B cell (primary cell): ENCODE measurements at regions not wholly inside any gene's neighbourhood (a gene's known extent, or its start where the extent isn't known, plus 50 kb on each side); places are given as distances from the start of the nearest gene placed in this dataset.

Experiments used
- ATAC-seq: fragments of 200-7000 bp; cut with Tn5 transposase; one replicate; pipeline ENCODE4 v1.10.0; 2021; ENCODE audit warnings: low read depth, mild to moderate bottlenecking, moderate number of reproducible peaks, moderate library complexity
- CTCF ChIA-PET: fragments of 350-600 bp; sonication (Branson Sonifier 250); formaldehyde crosslinking; loops from one replicate; lab custom pipeline; 2021; ENCODE audit warnings: antibody characterized with exemption, inconsistent platforms; lab: Charles Lee
- POLR2A ChIA-PET: fragments of 350-600 bp; sonication (Branson Sonifier 250); formaldehyde crosslinking; loops from one replicate; lab custom pipeline; 2021; ENCODE audit warnings: antibody characterized with exemption; lab: Charles Lee
- DNase-seq: peaks from one replicate; pipeline ENCODE4 v3.0.0; 2013
- H2AFZ ChIP-seq: 2 replicates; pipeline ENCODE4 v1.6.1; 2012; ENCODE audit warnings: mild to moderate bottlenecking, low read depth, low read length; ENCODE audit not compliant: insufficient read depth, poor library complexity, severe bottlenecking
- H3K27ac ChIP-seq, 2 donors: 1 replicate in 1 of 2; 2 replicates in 1 of 2; pipeline ENCODE4 v1.5.1; 2012 to 2013; ENCODE audit warnings: low read length in 2 of 2, mild to moderate bottlenecking in 2 of 2, moderate library complexity in 1 of 2
- H3K27me3 ChIP-seq, 4 experiments: fragments of 200-600 bp in 1 of 4; sonication (generic) in 1 of 4; replicated peaks in 1 of 4; 1 replicate in 2 of 4; 2 replicates in 2 of 4; pipeline versions ENCODE4 v1.6.1 to v1.7.0; 2013 to 2016; ENCODE audit warnings: low read length in 3 of 4, mild to moderate bottlenecking in 2 of 4, mixed read lengths in 1 of 4, moderate library complexity in 1 of 4; ENCODE audit not compliant: insufficient read depth in 4 of 4, control insufficient read depth in 3 of 4; ENCODE audit errors: control extremely low read depth in 1 of 4
- H3K36me3 ChIP-seq, 2 experiments: replicated peaks in 1 of 2; 1 replicate in 1 of 2; 2 replicates in 1 of 2; pipeline versions ENCODE4 v1.6.1 to v1.7.1; 2013; ENCODE audit warnings: low read length in 1 of 2; ENCODE audit not compliant: insufficient read depth in 2 of 2, control insufficient read depth in 1 of 2; ENCODE audit errors: control extremely low read depth in 1 of 2, extremely low read depth in 1 of 2
- H3K4me1 ChIP-seq, 2 donors: fragments of 200-600 bp in 1 of 2; sonication (generic) in 1 of 2; 1 replicate in 1 of 2; 2 replicates in 1 of 2; pipeline versions ENCODE4 v1.5.1 to v1.6.1; 2013 to 2017; ENCODE audit warnings: low read length in 2 of 2; ENCODE audit not compliant: control insufficient read depth in 2 of 2, insufficient read depth in 2 of 2
- H3K4me2 ChIP-seq: replicated peaks from 2 replicates; pipeline ENCODE3; 2012; ENCODE audit warnings: mild to moderate bottlenecking, low read depth, low read length; ENCODE audit not compliant: poor library complexity, severe bottlenecking
- H3K4me3 ChIP-seq, 5 experiments: fragments of 200-600 bp in 1 of 5; sonication (generic) in 1 of 5; 1 replicate in 3 of 5; 2 replicates in 2 of 5; pipeline versions ENCODE4 v1.5.1 to v1.7.0; 2011 to 2016; ENCODE audit warnings: low read length in 4 of 5, mild to moderate bottlenecking in 4 of 5, low read depth in 2 of 5, control low read depth in 1 of 5, moderate library complexity in 1 of 5; ENCODE audit not compliant: insufficient read depth in 1 of 5; ENCODE audit errors: control extremely low read depth in 1 of 5, extremely low read depth in 1 of 5
- H3K79me2 ChIP-seq: fragments of 200-600 bp; sonication (generic); one replicate; pipeline ENCODE4 v1.6.0; 2016; ENCODE audit warnings: low read length; ENCODE audit not compliant: control insufficient read depth, insufficient read depth
- H3K9ac ChIP-seq: fragments of 200-600 bp; sonication (generic); 2 replicates; pipeline ENCODE4 v1.6.1; 2017; ENCODE audit warnings: mild to moderate bottlenecking, low read length, moderate library complexity
- H3K9me3 ChIP-seq, 3 donors: one replicate each; pipeline versions ENCODE4 v1.6.1 to v1.7.1; 2013; ENCODE audit warnings: low read length in 2 of 3; ENCODE audit not compliant: control insufficient read depth in 2 of 3, insufficient read depth in 1 of 3; ENCODE audit errors: control extremely low read depth in 1 of 3
- H4K20me1 ChIP-seq: 2 replicates; pipeline ENCODE4 v1.6.0; 2012; ENCODE audit warnings: mild to moderate bottlenecking, low read length; ENCODE audit not compliant: insufficient read depth, control insufficient read depth, poor library complexity, severe bottlenecking
- H3K27ac Mint-ChIP-seq: one replicate; pipeline ENCODE4 v1.8.0; 2021; ENCODE audit warnings: mixed read lengths
- H3K27me3 Mint-ChIP-seq: one replicate; pipeline ENCODE4 v1.8.0; 2021; ENCODE audit warnings: mixed read lengths
- H3K4me1 Mint-ChIP-seq: one replicate; pipeline ENCODE4 v1.8.0; 2021; ENCODE audit warnings: mixed read lengths
- H3K4me3 Mint-ChIP-seq: one replicate; pipeline ENCODE4 v1.8.0; 2021; ENCODE audit warnings: mixed read lengths
- H3K9me3 Mint-ChIP-seq: one replicate; pipeline ENCODE4 v1.8.0; 2022; ENCODE audit warnings: mixed read lengths; ENCODE audit not compliant: insufficient read depth
- EZH2 ChIP-seq: IDR thresholded peaks from 2 replicates; pipeline ENCODE4 v1.6.1; 2012; ENCODE audit warnings: borderline replicate concordance, low read depth, mild to moderate bottlenecking, moderate library complexity, low read length; ENCODE audit not compliant: insufficient read depth, poor library complexity, severe bottlenecking
- WGBS: methylation state at CpG from one replicate; pipeline ENCODE4 v1.1.5; 2013; ENCODE audit warnings: missing lambda C conversion rate; ENCODE audit not compliant: insufficient coverage; 5-methylcytosine and 5-hydroxymethylcytosine counted together
- intact Hi-C: fragments of 100-400 bp; cut with micrococcal nuclease; formaldehyde crosslinking; loops from one replicate; pipeline ENCODE4 v1.10.0; 2022
- TF ChIP-seq, protein P1 (sequence below): fragments of 200-600 bp; IDR thresholded peaks from one replicate; pipeline ENCODE4 v1.8.0; 2022; ENCODE audit warnings: antibody characterized with exemption, mild to moderate bottlenecking

DNA sequence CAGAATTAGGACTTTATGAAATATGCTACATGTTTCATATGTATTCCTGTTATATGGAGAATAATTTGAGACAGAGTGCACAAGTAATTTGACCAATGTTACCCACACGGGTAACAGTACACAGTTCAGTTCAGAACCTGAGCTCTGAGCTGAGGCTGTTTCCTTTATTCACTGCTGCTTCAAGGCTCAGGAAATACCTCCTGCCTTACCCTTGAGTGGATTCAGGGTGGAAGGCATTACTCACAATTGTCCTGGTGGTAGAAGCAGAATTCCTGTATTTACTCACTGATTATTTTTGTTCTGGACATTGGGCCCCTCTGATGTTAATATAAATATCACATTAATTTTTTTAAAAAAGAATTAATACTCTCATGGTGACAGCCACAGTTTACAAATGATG is 73.5 kb upstream of the CAMK2D start:
- Mint-ChIP-seq H3K9me3 (no peaks in the 10 kb centered on the region), H3K4me1 (peaks cover 19% of the 10 kb centered on the region), H3K27ac (no peak overlapping the region), H3K27me3 (no peaks in the 10 kb centered on the region), H3K4me3 (no peak overlapping the region)
- Histone ChIP-seq H3K79me2 (no peaks in the 10 kb centered on the region), H3K9ac (no peak overlapping the region), H2AFZ (no peak overlapping the region), H3K27ac (no peak overlapping the region), H3K4me3 (no peak overlapping the region), H3K4me1 (peaks cover 8 to 21% of the 10 kb centered on the region in 2 donors), H3K9me3 (no peaks in the 10 kb centered on the region), H3K36me3 (no peaks in the 10 kb centered on the region), H4K20me1 (no peaks in the 10 kb centered on the region), H3K27me3 (no peaks in the 10 kb centered on the region), H3K4me2 (no peak overlapping the region)
- ChIA-PET POLR2A (no interaction called here), CTCF (interaction anchor here (0.6 to 1.3 kb wide), 2 partner anchors 14 to 288 kb away, joined by 3 read pairs; no protein-coding TSS in a partner anchor)
- no peak for TF ChIP-seq EZH2
- TF ChIP-seq, protein P1, sequence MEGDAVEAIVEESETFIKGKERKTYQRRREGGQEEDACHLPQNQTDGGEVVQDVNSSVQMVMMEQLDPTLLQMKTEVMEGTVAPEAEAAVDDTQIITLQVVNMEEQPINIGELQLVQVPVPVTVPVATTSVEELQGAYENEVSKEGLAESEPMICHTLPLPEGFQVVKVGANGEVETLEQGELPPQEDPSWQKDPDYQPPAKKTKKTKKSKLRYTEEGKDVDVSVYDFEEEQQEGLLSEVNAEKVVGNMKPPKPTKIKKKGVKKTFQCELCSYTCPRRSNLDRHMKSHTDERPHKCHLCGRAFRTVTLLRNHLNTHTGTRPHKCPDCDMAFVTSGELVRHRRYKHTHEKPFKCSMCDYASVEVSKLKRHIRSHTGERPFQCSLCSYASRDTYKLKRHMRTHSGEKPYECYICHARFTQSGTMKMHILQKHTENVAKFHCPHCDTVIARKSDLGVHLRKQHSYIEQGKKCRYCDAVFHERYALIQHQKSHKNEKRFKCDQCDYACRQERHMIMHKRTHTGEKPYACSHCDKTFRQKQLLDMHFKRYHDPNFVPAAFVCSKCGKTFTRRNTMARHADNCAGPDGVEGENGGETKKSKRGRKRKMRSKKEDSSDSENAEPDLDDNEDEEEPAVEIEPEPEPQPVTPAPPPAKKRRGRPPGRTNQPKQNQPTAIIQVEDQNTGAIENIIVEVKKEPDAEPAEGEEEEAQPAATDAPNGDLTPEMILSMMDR, result no peak
- no peak for DNase-seq
- intact Hi-C loops, result no loop called here
- no peak for ATAC-seq
- 83% methylated on average over 1 of the region's 1 CpG for WGBS

DNA sequence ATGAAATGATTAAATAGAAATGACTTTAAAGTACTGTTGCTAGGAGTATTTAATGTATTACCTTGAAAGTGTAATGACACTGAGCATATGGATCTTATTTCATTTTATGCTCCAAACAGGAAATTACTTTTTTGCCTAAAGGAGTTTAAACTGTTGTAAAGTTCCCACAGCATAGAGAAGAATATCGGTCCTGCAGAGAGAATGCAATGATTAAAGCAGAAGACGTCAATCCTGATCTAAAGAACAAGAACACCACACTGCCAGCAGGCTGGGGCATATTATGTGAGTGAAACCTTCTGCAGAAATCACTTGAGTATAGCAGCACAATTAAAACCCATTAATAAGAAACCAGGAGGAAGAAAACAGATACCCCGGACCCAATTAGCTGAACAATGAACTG is 72.8 kb upstream of the CAMK2D start:
- Mint-ChIP-seq H3K9me3 (no peaks in the 10 kb centered on the region), H3K4me1 (peaks cover 19% of the 10 kb centered on the region), H3K27ac (no peak overlapping the region), H3K27me3 (peaks cover 4% of the 10 kb centered on the region), H3K4me3 (no peak overlapping the region)
- Histone ChIP-seq H3K4me3 (no peak overlapping the region), H4K20me1 (no peaks in the 10 kb centered on the region), H3K36me3 (no peaks in the 10 kb centered on the region), H3K9me3 (no peaks in the 10 kb centered on the region), H3K27ac (no peak overlapping the region), H3K4me1 (peaks cover 8 to 21% of the 10 kb centered on the region in 2 donors), H3K27me3 (no peaks in the 10 kb centered on the region), H2AFZ (no peak overlapping the region), H3K79me2 (no peaks in the 10 kb centered on the region), H3K9ac (no peak overlapping the region), H3K4me2 (no peak overlapping the region)
- ChIA-PET POLR2A (no interaction called here), CTCF (interaction anchor here (0.6 to 1.3 kb wide), 2 partner anchors 14 to 287 kb away, joined by 3 read pairs; no protein-coding TSS in a partner anchor)
- intact Hi-C loops, result no loop called here
- TF ChIP-seq, protein P1, result no peak
- TF ChIP-seq EZH2, result no peak
- DNase-seq (no peak), ATAC-seq (no peak)
- no CpG with 5 or more reads among the region's 3 CpGs for WGBS
